AG10803 (cell line): ENCODE measurements at regions not wholly inside any gene's neighbourhood (a gene's known extent, or its start where the extent isn't known, plus 50 kb on each side); places are given as distances from the start of the nearest gene placed in this dataset.

ENCODE experiments used
- DNase-seq: peaks from one replicate; pipeline ENCODE4 v3.0.0; 2010; ENCODE audit warnings: low read depth
- H3K4me3 ChIP-seq: 2 replicates; pipeline ENCODE4 v1.5.1; 2011; ENCODE audit warnings: mild to moderate bottlenecking, low read length, control low read depth
- CTCF ChIP-seq: conservative IDR thresholded peaks from 2 replicates; pipeline ENCODE4 v1.5.1; 2011; ENCODE audit warnings: mild to moderate bottlenecking, low read length, control low read depth, inconsistent platforms

- H3K4me3 ChIP-seq, result no peak overlapping the region
- peak; percentile 68 for DNase-seq
- no peak for TF ChIP-seq CTCF
Observed at GRCh38 chr18:41226186-41226585, 728.8 kb upstream of the PIK3C3 start.

DNA sequence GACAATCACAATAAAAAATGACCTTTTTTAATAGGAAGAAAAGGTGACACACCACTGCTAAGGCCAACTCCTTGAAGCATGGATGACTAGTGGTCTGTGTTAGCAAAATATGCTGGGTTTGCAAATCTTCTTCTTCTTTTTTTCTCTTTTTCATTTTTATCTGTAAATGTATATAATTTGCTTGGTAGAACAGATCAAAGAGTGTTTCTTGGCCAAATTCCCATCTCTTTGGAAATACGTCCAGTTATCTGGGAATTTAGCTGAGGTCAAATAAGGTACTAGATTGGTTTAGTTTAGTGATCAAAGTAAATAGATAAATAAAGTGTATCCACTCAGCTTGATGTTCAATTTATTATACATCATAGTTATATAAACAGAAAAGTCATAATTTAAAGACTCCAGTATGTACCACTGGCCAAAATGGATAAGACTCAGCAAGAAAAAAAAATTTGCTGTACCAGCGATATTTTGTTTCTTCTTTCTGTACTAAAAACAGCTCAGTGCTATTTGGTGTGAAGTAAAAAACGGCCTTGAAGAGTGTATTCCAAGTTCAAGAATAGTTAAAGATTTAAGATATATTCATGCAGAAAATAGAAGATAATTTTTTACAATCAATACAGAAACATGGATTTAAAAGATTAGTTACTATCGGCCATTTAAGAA lies 738.6 kb upstream of the PIK3C3 start:
- TF ChIP-seq CTCF, result no peak
- H3K4me3 ChIP-seq, result no peak overlapping the region
- DNase-seq, result no peak

GRCh38 chr18:41207706-41208105 lies 747.3 kb upstream of the PIK3C3 start:
- no peak overlapping the region for H3K4me3 ChIP-seq
- DNase-seq, result no peak
- no peak for TF ChIP-seq CTCF

DNA sequence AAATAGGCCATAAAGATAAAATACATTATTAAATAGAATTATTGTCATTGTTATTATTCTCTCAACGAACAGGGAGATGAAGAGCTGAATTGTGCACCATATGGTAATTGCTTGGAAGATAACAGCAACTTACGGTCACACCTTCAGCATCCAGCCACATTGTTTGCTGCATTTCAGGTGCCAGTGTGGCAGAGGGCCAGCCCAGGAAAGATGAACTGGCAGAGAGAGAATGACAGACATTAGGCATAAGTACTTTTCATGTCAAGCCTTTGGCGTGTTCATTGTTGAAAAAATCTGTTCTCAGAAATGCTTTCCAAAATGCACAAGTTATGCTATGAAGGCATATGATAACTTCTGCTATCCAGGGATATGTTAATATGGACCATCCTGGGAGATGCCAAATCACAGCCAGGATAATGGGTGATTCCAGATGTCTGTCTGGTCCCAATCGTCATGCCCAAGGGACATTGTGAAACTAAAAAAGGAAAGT lies 748.6 kb upstream of the PIK3C3 start:
- no peak for DNase-seq
- no peak overlapping the region for H3K4me3 ChIP-seq
- no peak for TF ChIP-seq CTCF

- no peak for DNase-seq
- no peak overlapping the region for H3K4me3 ChIP-seq
- no peak for TF ChIP-seq CTCF
Observed at GRCh38 chr18:41199212-41199611, 755.8 kb upstream of the PIK3C3 start.

DNA sequence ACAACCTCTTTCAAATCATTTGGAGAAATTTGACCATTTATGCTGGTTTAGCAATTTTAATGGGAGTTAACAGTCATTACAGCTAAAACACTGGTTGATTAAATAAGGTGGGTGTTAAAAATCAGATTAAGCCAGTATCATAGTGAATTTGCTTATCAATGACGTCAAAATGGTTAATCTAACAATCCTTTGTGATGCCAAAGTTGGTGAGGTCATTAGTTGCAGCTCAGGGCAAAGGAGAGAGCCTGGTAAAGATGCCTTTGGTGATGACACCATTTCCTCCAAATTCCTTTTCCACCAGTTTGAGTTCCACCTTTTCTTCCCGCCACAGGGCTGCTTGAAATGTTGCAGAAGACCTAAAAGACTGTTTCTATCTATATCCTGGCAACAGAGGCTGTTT lies 757.1 kb upstream of the PIK3C3 start:
- H3K4me3 ChIP-seq, result no peak overlapping the region
- DNase-seq, result no peak
- TF ChIP-seq CTCF, result no peak

DNA sequence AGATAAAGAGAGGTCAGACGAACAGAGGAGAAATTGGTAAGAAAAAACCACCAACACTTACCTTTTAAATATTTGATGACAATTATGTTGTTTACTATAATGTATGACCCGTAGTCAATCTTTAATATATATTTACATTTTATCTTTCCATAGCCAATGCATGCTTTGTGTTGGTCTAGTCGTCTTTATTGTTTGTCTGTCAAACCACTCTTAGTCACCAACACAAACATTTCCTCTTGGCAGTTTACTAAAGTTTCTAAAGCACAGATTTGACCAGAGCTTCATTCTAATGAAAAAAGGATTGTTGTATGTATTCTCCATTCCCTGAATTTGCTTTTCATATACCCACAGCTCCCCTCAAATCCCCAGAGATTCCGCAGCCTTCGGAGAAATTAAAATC lies 784.7 kb upstream of the PIK3C3 start:
- TF ChIP-seq CTCF, result no peak
- no peak for DNase-seq
- H3K4me3 ChIP-seq, result no peak overlapping the region
